GM23338 (cell line): ENCODE measurements at regions not wholly inside any gene's neighbourhood (a gene's known extent, or its start where the extent isn't known, plus 50 kb on each side); places are given as distances from the start of the nearest gene placed in this dataset.

ENCODE experiments used
- ATAC-seq: fragments of 200-7000 bp; cut with Tn5 transposase; 3 replicates; pipeline ENCODE4 v1.9.1; 2020
- DNase-seq: peaks from one replicate; pipeline ENCODE4 v3.0.0-alpha.2; 2015; ENCODE audit warnings: low spot score
- H2AFZ ChIP-seq: fragments of 200-600 bp; sonication (generic); 2 replicates; pipeline ENCODE4 v1.8.0; 2016; ENCODE audit warnings: antibody characterized with exemption, mild to moderate bottlenecking, moderate library complexity
- H3F3A ChIP-seq: fragments of 200-600 bp; sonication (generic); replicated peaks from 2 replicates; pipeline ENCODE4 v1.8.0; 2017; ENCODE audit warnings: antibody characterized with exemption, mixed run types, low read depth
- H3K27ac ChIP-seq: fragments of 200-600 bp; sonication (generic); 2 replicates; pipeline ENCODE4 v1.6.1; 2016; ENCODE audit warnings: low read depth
- H3K27me3 ChIP-seq: fragments of 200-600 bp; sonication (generic); 2 replicates; pipeline ENCODE4 v1.8.0; 2016; ENCODE audit warnings: mild to moderate bottlenecking, mixed run types, moderate library complexity; ENCODE audit not compliant: insufficient read depth
- H3K36me3 ChIP-seq: fragments of 200-600 bp; sonication (generic); 2 replicates; pipeline ENCODE4 v1.8.0; 2016; ENCODE audit warnings: mild to moderate bottlenecking; ENCODE audit not compliant: insufficient read depth
- H3K4me1 ChIP-seq: fragments of 200-600 bp; sonication (generic); 2 replicates; pipeline ENCODE4 v1.8.0; 2016; ENCODE audit warnings: mild to moderate bottlenecking, moderate library complexity; ENCODE audit not compliant: insufficient read depth
- H3K4me2 ChIP-seq: fragments of 200-600 bp; sonication (generic); 2 replicates; pipeline ENCODE4 v1.7.1; 2017; ENCODE audit warnings: mixed run types
- H3K4me3 ChIP-seq: fragments of 200-600 bp; sonication (generic); 2 replicates; pipeline ENCODE4 v1.6.1; 2016; ENCODE audit warnings: mixed run types
- H3K79me2 ChIP-seq: fragments of 200-600 bp; sonication (generic); replicated peaks from 2 replicates; pipeline ENCODE4 v1.8.0; 2017; ENCODE audit warnings: mild to moderate bottlenecking; ENCODE audit not compliant: insufficient read depth
- H3K9me2 ChIP-seq: fragments of 200-600 bp; sonication (generic); 2 replicates; pipeline ENCODE4 v1.8.0; 2017; ENCODE audit not compliant: insufficient read depth
- H4K20me1 ChIP-seq: fragments of 200-600 bp; sonication (generic); replicated peaks from 2 replicates; pipeline ENCODE4 v1.8.0; 2017; ENCODE audit warnings: mild to moderate bottlenecking; ENCODE audit not compliant: insufficient read depth
- H3K27ac Mint-ChIP-seq: 2 replicates; pipeline ENCODE4 v1.8.0; 2020; ENCODE audit warnings: inconsistent platforms, mild to moderate bottlenecking, moderate library complexity, mixed read lengths
- H3K27me3 Mint-ChIP-seq: 3 replicates; pipeline ENCODE4 v1.8.0; 2022; ENCODE audit warnings: low read depth, mild to moderate bottlenecking, moderate library complexity, mixed read lengths, inconsistent platforms; ENCODE audit not compliant: insufficient read depth, poor library complexity
- H3K36me3 Mint-ChIP-seq: 3 replicates; pipeline ENCODE4 v1.8.0; 2021; ENCODE audit warnings: low read depth, mild to moderate bottlenecking, inconsistent platforms, moderate library complexity, mixed read lengths
- H3K4me1 Mint-ChIP-seq: 3 replicates; pipeline ENCODE4 v1.8.0; 2020; ENCODE audit warnings: mild to moderate bottlenecking, inconsistent platforms, mixed read lengths
- H3K4me3 Mint-ChIP-seq: 3 replicates; pipeline ENCODE4 v1.8.0; 2021; ENCODE audit warnings: moderate library complexity, mild to moderate bottlenecking, inconsistent platforms, mixed read lengths
- H3K9me3 Mint-ChIP-seq: 3 replicates; pipeline ENCODE4 v1.8.0; 2020; ENCODE audit warnings: moderate library complexity, mild to moderate bottlenecking, inconsistent platforms, mixed read lengths
- NANOG ChIP-seq: IDR thresholded peaks from 2 replicates; pipeline ENCODE4 v1.6.1; 2016; ENCODE audit warnings: antibody characterized with exemption, borderline replicate concordance
- POLR2AphosphoS5 ChIP-seq: IDR thresholded peaks from 2 replicates; pipeline ENCODE4 v1.6.1; 2016; ENCODE audit warnings: antibody characterized with exemption, low read depth
- STAT1 ChIP-seq: IDR thresholded peaks from one replicate; pipeline ENCODE4 v1.6.1; 2016; ENCODE audit warnings: antibody characterized with exemption; ENCODE audit not compliant: unreplicated experiment
- ZNF114 ChIP-seq: fragments of 250-450 bp; sonication (Bioruptor Pico); IDR thresholded peaks from 2 replicates; pipeline ENCODE4 v1.5.0; 2020; ENCODE audit warnings: mild to moderate bottlenecking, moderate library complexity
- ZNF331 ChIP-seq: fragments of 250-450 bp; sonication (Bioruptor Pico); IDR thresholded peaks from 2 replicates; pipeline ENCODE4 v1.5.0; 2020; ENCODE audit warnings: low read depth, mild to moderate bottlenecking, moderate library complexity
- TF ChIP-seq, protein P1 (sequence below): IDR thresholded peaks from one replicate; pipeline ENCODE4 v1.6.1; 2018; ENCODE audit warnings: antibody characterized with exemption; ENCODE audit not compliant: unreplicated experiment
- TF ChIP-seq, protein P2 (sequence below): IDR thresholded peaks from 2 replicates; pipeline ENCODE4 v1.6.1; 2016; ENCODE audit warnings: antibody characterized with exemption
- TF ChIP-seq, protein P3 (sequence below): fragments of 250-450 bp; sonication (Bioruptor Pico); IDR thresholded peaks from 2 replicates; pipeline ENCODE4 v1.5.0; 2020; ENCODE audit warnings: mild to moderate bottlenecking, moderate library complexity

DNA sequence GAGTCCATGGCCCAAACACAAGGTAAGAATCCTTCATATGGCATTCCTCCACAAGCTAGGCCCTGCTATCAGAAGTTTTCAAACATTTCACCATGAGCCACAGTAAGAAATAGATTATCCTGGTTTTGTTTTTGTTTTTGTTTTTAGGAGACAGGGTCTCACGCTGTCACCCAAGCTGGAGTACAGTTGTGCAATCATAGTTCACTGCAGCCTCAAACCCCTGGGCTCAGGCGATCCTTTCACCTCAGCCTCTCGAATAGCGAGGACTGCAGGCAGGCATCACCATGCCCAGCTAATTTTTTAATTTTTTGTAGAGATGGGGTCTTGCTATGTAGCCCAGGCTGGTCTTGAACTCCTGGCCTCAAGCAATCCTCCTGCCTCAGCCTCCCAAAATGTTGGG, 218.8 kb downstream of the TOMM20 start (continued):
- TF ChIP-seq, protein P1, sequence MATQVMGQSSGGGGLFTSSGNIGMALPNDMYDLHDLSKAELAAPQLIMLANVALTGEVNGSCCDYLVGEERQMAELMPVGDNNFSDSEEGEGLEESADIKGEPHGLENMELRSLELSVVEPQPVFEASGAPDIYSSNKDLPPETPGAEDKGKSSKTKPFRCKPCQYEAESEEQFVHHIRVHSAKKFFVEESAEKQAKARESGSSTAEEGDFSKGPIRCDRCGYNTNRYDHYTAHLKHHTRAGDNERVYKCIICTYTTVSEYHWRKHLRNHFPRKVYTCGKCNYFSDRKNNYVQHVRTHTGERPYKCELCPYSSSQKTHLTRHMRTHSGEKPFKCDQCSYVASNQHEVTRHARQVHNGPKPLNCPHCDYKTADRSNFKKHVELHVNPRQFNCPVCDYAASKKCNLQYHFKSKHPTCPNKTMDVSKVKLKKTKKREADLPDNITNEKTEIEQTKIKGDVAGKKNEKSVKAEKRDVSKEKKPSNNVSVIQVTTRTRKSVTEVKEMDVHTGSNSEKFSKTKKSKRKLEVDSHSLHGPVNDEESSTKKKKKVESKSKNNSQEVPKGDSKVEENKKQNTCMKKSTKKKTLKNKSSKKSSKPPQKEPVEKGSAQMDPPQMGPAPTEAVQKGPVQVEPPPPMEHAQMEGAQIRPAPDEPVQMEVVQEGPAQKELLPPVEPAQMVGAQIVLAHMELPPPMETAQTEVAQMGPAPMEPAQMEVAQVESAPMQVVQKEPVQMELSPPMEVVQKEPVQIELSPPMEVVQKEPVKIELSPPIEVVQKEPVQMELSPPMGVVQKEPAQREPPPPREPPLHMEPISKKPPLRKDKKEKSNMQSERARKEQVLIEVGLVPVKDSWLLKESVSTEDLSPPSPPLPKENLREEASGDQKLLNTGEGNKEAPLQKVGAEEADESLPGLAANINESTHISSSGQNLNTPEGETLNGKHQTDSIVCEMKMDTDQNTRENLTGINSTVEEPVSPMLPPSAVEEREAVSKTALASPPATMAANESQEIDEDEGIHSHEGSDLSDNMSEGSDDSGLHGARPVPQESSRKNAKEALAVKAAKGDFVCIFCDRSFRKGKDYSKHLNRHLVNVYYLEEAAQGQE: no peak
- TF ChIP-seq, protein P2, sequence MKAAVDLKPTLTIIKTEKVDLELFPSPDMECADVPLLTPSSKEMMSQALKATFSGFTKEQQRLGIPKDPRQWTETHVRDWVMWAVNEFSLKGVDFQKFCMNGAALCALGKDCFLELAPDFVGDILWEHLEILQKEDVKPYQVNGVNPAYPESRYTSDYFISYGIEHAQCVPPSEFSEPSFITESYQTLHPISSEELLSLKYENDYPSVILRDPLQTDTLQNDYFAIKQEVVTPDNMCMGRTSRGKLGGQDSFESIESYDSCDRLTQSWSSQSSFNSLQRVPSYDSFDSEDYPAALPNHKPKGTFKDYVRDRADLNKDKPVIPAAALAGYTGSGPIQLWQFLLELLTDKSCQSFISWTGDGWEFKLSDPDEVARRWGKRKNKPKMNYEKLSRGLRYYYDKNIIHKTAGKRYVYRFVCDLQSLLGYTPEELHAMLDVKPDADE: no peak
- no peak for TF ChIP-seq ZNF114
- TF ChIP-seq POLR2AphosphoS5: no peak

DNA sequence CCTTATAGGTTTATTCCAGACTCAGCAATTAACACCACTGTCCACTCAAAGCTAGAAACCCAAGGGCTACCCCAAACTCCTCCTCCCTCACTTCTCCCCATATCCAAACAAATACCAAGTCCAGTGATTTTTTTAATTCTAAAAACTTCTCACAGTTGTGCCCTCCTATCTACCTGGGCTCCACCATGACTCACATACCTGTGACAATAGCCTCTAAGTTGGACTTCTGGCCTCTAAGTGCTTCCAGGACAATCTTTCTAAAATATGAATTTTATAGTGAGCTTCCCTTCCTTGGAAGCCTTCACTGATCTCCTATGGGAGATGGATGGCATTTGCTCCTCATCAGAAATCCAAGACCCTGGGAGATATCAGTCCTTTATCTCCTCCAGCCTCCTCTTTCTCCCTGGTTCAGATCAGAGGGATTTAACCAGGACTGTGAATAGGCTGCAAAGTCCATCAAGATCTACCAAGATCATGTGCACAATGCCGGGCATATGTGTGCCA, 219.3 kb downstream of the TOMM20 start:
- Mint-ChIP-seq H3K4me3 (no peak overlapping the region), H3K9me3 (peaks cover 6% of the 10 kb centered on the region; the same call in 2 of the 3 replicates), H3K4me1 (peaks cover 23% of the 10 kb centered on the region), H3K36me3 (0 out of 3 replicates have a peak, but pooled peaks cover 4% of the 10 kb centered on the region), H3K27me3 (peaks cover 12% of the 10 kb centered on the region), H3K27ac (no peak overlapping the region)
- no peak for ATAC-seq
- Histone ChIP-seq H4K20me1 (no peaks in the 10 kb centered on the region), H3F3A (no peaks in the 10 kb centered on the region), H3K4me2 (no peak overlapping the region), H3K79me2 (no peaks in the 10 kb centered on the region), H3K27me3 (no peaks in the 10 kb centered on the region), H3K4me1 (peaks cover 20% of the 10 kb centered on the region; the same call in 1 of the 2 replicates), H3K4me3 (no peak overlapping the region), H3K36me3 (no peaks in the 10 kb centered on the region), H3K9me2 (peaks cover 5% of the 10 kb centered on the region), H3K27ac (no peak overlapping the region), H2AFZ (no peak overlapping the region)
- DNase-seq: no peak
- TF ChIP-seq POLR2AphosphoS5: no peak
- TF ChIP-seq NANOG: no peak
- TF ChIP-seq, protein P3, sequence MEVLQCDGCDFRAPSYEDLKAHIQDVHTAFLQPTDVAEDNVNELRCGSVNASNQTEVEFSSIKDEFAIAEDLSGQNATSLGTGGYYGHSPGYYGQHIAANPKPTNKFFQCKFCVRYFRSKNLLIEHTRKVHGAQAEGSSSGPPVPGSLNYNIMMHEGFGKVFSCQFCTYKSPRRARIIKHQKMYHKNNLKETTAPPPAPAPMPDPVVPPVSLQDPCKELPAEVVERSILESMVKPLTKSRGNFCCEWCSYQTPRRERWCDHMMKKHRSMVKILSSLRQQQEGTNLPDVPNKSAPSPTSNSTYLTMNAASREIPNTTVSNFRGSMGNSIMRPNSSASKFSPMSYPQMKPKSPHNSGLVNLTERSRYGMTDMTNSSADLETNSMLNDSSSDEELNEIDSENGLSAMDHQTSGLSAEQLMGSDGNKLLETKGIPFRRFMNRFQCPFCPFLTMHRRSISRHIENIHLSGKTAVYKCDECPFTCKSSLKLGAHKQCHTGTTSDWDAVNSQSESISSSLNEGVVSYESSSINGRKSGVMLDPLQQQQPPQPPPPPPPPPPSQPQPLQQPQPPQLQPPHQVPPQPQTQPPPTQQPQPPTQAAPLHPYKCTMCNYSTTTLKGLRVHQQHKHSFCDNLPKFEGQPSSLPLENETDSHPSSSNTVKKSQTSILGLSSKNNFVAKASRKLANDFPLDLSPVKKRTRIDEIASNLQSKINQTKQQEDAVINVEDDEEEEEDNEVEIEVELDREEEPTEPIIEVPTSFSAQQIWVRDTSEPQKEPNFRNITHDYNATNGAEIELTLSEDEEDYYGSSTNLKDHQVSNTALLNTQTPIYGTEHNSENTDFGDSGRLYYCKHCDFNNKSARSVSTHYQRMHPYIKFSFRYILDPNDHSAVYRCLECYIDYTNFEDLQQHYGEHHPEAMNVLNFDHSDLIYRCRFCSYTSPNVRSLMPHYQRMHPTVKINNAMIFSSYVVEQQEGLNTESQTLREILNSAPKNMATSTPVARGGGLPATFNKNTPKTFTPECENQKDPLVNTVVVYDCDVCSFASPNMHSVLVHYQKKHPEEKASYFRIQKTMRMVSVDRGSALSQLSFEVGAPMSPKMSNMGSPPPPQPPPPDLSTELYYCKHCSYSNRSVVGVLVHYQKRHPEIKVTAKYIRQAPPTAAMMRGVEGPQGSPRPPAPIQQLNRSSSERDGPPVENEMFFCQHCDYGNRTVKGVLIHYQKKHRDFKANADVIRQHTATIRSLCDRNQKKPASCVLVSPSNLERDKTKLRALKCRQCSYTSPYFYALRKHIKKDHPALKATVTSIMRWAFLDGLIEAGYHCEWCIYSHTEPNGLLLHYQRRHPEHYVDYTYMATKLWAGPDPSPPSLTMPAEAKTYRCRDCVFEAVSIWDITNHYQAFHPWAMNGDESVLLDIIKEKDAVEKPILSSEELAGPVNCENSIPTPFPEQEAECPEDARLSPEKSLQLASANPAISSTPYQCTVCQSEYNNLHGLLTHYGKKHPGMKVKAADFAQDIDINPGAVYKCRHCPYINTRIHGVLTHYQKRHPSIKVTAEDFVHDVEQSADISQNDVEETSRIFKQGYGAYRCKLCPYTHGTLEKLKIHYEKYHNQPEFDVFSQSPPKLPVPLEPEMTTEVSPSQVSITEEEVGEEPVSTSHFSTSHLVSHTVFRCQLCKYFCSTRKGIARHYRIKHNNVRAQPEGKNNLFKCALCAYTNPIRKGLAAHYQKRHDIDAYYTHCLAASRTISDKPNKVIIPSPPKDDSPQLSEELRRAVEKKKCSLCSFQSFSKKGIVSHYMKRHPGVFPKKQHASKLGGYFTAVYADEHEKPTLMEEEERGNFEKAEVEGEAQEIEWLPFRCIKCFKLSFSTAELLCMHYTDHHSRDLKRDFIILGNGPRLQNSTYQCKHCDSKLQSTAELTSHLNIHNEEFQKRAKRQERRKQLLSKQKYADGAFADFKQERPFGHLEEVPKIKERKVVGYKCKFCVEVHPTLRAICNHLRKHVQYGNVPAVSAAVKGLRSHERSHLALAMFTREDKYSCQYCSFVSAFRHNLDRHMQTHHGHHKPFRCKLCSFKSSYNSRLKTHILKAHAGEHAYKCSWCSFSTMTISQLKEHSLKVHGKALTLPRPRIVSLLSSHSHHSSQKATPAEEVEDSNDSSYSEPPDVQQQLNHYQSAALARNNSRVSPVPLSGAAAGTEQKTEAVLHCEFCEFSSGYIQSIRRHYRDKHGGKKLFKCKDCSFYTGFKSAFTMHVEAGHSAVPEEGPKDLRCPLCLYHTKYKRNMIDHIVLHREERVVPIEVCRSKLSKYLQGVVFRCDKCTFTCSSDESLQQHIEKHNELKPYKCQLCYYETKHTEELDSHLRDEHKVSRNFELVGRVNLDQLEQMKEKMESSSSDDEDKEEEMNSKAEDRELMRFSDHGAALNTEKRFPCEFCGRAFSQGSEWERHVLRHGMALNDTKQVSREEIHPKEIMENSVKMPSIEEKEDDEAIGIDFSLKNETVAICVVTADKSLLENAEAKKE (CRISPR knock-in tag): no peak
- TF ChIP-seq ZNF331 (CRISPR knock-in tag): no peak
- TF ChIP-seq, protein P1: no peak
- TF ChIP-seq STAT1: no peak
